Lower leg skin (tissue), 3 donors: ENCODE measurements at regions not wholly inside any gene's neighbourhood (a gene's known extent, or its start where the extent isn't known, plus 50 kb on each side); places are given as distances from the start of the nearest gene placed in this dataset.

Experiments
- POLR2A ChIP-seq, 2 donors: fragments of 450-650 bp; IDR thresholded peaks; one replicate each; pipeline ENCODE4 v1.6.1; 2016 to 2017; ENCODE audit warnings: antibody characterized with exemption in 2 of 2, mild to moderate bottlenecking in 1 of 2, moderate library complexity in 1 of 2
- TF ChIP-seq, protein P1 (sequence below), 3 donors: fragments of 450-650 bp; IDR thresholded peaks; one replicate each; pipeline ENCODE4 v1.5.1; 2016; ENCODE audit warnings: antibody characterized with exemption in 3 of 3, mild to moderate bottlenecking in 3 of 3, moderate library complexity in 2 of 3

DNA sequence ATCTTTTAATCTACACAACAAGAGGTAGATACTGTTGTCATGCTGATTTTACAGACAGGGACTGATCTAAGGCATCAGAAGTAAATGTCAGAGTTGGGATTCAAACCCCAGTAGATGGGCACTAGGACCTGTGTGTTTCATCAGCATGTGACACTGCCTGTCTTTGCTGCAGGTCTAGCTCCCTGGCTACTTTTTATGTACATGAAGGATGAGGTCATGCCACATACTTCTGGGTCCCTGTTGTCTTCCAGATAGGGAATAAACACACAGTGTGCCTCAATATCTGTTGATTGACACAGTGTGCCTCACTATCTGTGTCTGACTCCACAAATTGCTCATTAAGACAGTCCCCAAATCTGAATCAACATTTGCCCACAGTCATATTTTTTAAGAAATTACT, 106.9 kb downstream of the TFAP2B start:
- TF ChIP-seq, protein P1, sequence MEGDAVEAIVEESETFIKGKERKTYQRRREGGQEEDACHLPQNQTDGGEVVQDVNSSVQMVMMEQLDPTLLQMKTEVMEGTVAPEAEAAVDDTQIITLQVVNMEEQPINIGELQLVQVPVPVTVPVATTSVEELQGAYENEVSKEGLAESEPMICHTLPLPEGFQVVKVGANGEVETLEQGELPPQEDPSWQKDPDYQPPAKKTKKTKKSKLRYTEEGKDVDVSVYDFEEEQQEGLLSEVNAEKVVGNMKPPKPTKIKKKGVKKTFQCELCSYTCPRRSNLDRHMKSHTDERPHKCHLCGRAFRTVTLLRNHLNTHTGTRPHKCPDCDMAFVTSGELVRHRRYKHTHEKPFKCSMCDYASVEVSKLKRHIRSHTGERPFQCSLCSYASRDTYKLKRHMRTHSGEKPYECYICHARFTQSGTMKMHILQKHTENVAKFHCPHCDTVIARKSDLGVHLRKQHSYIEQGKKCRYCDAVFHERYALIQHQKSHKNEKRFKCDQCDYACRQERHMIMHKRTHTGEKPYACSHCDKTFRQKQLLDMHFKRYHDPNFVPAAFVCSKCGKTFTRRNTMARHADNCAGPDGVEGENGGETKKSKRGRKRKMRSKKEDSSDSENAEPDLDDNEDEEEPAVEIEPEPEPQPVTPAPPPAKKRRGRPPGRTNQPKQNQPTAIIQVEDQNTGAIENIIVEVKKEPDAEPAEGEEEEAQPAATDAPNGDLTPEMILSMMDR (IDR thresholded peaks at IDR 0.05) = no peak
- TF ChIP-seq POLR2A (IDR thresholded peaks at IDR 0.05) = no peak
